Activated CD4-positive, alpha-beta memory T cell treated with anti-CD3 and anti-CD28 coated beads for 36 hours (primary cell): ENCODE measurements at regions not wholly inside any gene's neighbourhood (a gene's known extent, or its start where the extent isn't known, plus 50 kb on each side); places are given as distances from the start of the nearest gene placed in this dataset.

ENCODE experiments used
- CTCF ChIA-PET: fragments of 350-600 bp; sonication (Branson Sonifier 250); formaldehyde crosslinking; loops from one replicate; lab custom pipeline; 2021; ENCODE audit warnings: antibody characterized with exemption, inconsistent platforms; lab: Charles Lee
- POLR2A ChIA-PET: fragments of 350-600 bp; sonication (Branson Sonifier 250); formaldehyde crosslinking; loops from one replicate; lab custom pipeline; 2021; ENCODE audit warnings: antibody characterized with exemption; lab: Charles Lee
- DNase-seq: peaks from one replicate; pipeline ENCODE4 v3.0.0-alpha.2; 2020
- H3K27ac Mint-ChIP-seq: one replicate; pipeline ENCODE4 v1.8.0; 2021; ENCODE audit warnings: mixed read lengths
- H3K27me3 Mint-ChIP-seq: one replicate; pipeline ENCODE4 v1.8.0; 2021; ENCODE audit warnings: mixed read lengths
- H3K36me3 Mint-ChIP-seq: one replicate; pipeline ENCODE4 v1.8.0; 2021; ENCODE audit warnings: mixed read lengths
- H3K4me1 Mint-ChIP-seq: one replicate; pipeline ENCODE4 v1.8.0; 2021; ENCODE audit warnings: low read depth, mixed read lengths
- H3K4me3 Mint-ChIP-seq: one replicate; pipeline ENCODE4 v1.8.0; 2021; ENCODE audit warnings: mild to moderate bottlenecking, mixed read lengths
- H3K9me3 Mint-ChIP-seq: one replicate; pipeline ENCODE4 v1.8.0; 2021; ENCODE audit warnings: mixed read lengths
- intact Hi-C: fragments of 100-400 bp; cut with micrococcal nuclease; formaldehyde crosslinking; loops from one replicate; pipeline ENCODE4 v1.15.1; 2023

GRCh38 chr5:68771221-68771620 lies 322.6 kb upstream of the SLC30A5 start:
- intact Hi-C loops: no loop called here
- no peaks in the 10 kb centered on the region for H3K36me3 Mint-ChIP-seq
- H3K27me3 Mint-ChIP-seq: no peaks in the 10 kb centered on the region
- CTCF ChIA-PET: no interaction called here
- POLR2A ChIA-PET: no interaction called here
- H3K4me3 Mint-ChIP-seq: no peak overlapping the region
- H3K9me3 Mint-ChIP-seq: peaks cover 3% of the 10 kb centered on the region
- no peaks in the 10 kb centered on the region for H3K4me1 Mint-ChIP-seq
- DNase-seq: no peak
- H3K27ac Mint-ChIP-seq: no peak overlapping the region

- no peak for DNase-seq
- no peak overlapping the region for H3K4me3 Mint-ChIP-seq
- H3K27me3 Mint-ChIP-seq: no peaks in the 10 kb centered on the region
- ChIA-PET CTCF (interaction anchor here (0.7 kb wide), 1 partner anchor 12 kb away, joined by 5 read pairs; no protein-coding TSS in a partner anchor), POLR2A (no interaction called here)
- H3K9me3 Mint-ChIP-seq: peaks cover 3% of the 10 kb centered on the region
- H3K36me3 Mint-ChIP-seq: no peaks in the 10 kb centered on the region
- intact Hi-C loops: no loop called here
- no peak overlapping the region for H3K27ac Mint-ChIP-seq
- H3K4me1 Mint-ChIP-seq: no peaks in the 10 kb centered on the region
These were observed 322.1 kb upstream of the SLC30A5 start for GRCh38 chr5:68771732-68772131.

GRCh38 chr5:68776381-68776780 lies 317.4 kb upstream of the SLC30A5 start:
- no peak overlapping the region for H3K27ac Mint-ChIP-seq
- POLR2A ChIA-PET: no interaction called here
- no peak for DNase-seq
- no peaks in the 10 kb centered on the region for H3K36me3 Mint-ChIP-seq
- peaks cover 3% of the 10 kb centered on the region for H3K9me3 Mint-ChIP-seq
- H3K27me3 Mint-ChIP-seq: no peaks in the 10 kb centered on the region
- intact Hi-C loops: no loop called here
- H3K4me3 Mint-ChIP-seq: no peak overlapping the region
- CTCF ChIA-PET: no interaction called here
- no peaks in the 10 kb centered on the region for H3K4me1 Mint-ChIP-seq

- no peak overlapping the region for H3K4me3 Mint-ChIP-seq
- no peaks in the 10 kb centered on the region for H3K27me3 Mint-ChIP-seq
- ChIA-PET CTCF (no interaction called here), POLR2A (no interaction called here)
- H3K27ac Mint-ChIP-seq: no peak overlapping the region
- no peaks in the 10 kb centered on the region for H3K4me1 Mint-ChIP-seq
- peaks cover 3% of the 10 kb centered on the region for H3K9me3 Mint-ChIP-seq
- H3K36me3 Mint-ChIP-seq: no peaks in the 10 kb centered on the region
- intact Hi-C loops: no loop called here
- no peak for DNase-seq
These were observed 316.7 kb upstream of the SLC30A5 start for GRCh38 chr5:68777135-68777534.

- DNase-seq: no peak
- H3K4me3 Mint-ChIP-seq: no peak overlapping the region
- no peak overlapping the region for H3K27ac Mint-ChIP-seq
- no peaks in the 10 kb centered on the region for H3K4me1 Mint-ChIP-seq
- POLR2A ChIA-PET: no interaction called here
- CTCF ChIA-PET: no interaction called here
- H3K9me3 Mint-ChIP-seq: peaks cover 3% of the 10 kb centered on the region
- peaks cover 2% of the 10 kb centered on the region for H3K27me3 Mint-ChIP-seq
- no peaks in the 10 kb centered on the region for H3K36me3 Mint-ChIP-seq
- intact Hi-C loops: no loop called here
These were observed 315.3 kb upstream of the SLC30A5 start for GRCh38 chr5:68778484-68778883.

GRCh38 chr5:68780299-68780955 lies 313.4 kb upstream of the SLC30A5 start:
- peaks cover 12% of the 10 kb centered on the region for H3K9me3 Mint-ChIP-seq
- H3K27me3 Mint-ChIP-seq: peaks cover 4% of the 10 kb centered on the region
- intact Hi-C loops: no loop called here
- H3K36me3 Mint-ChIP-seq: no peaks in the 10 kb centered on the region
- ChIA-PET POLR2A (no interaction called here), CTCF (no interaction called here)
- no peak overlapping the region for H3K27ac Mint-ChIP-seq
- H3K4me1 Mint-ChIP-seq: no peaks in the 10 kb centered on the region
- no peak overlapping the region for H3K4me3 Mint-ChIP-seq
- DNase-seq: no peak

GRCh38 chr5:68793074-68793473 lies 300.7 kb upstream of the SLC30A5 start:
- CTCF ChIA-PET: no interaction called here
- Mint-ChIP-seq H3K27ac (no peak overlapping the region), H3K4me1 (no peaks in the 10 kb centered on the region), H3K36me3 (no peaks in the 10 kb centered on the region), H3K27me3 (peaks cover 4% of the 10 kb centered on the region), H3K9me3 (no peaks in the 10 kb centered on the region), H3K4me3 (no peak overlapping the region)
- intact Hi-C loops: no loop called here
- DNase-seq: no peak
- POLR2A ChIA-PET: no interaction called here

GRCh38 chr5:68793993-68794392 lies 299.8 kb upstream of the SLC30A5 start:
- ChIA-PET CTCF (no interaction called here), POLR2A (no interaction called here)
- intact Hi-C loops: no loop called here
- H3K4me3 Mint-ChIP-seq: no peak overlapping the region
- peaks cover 4% of the 10 kb centered on the region for H3K27me3 Mint-ChIP-seq
- no peak for DNase-seq
- no peak overlapping the region for H3K27ac Mint-ChIP-seq
- no peaks in the 10 kb centered on the region for H3K9me3 Mint-ChIP-seq
- H3K4me1 Mint-ChIP-seq: no peaks in the 10 kb centered on the region
- no peaks in the 10 kb centered on the region for H3K36me3 Mint-ChIP-seq

- intact Hi-C loops: no loop called here
- Mint-ChIP-seq H3K27ac (no peak overlapping the region), H3K27me3 (peaks cover 4% of the 10 kb centered on the region), H3K9me3 (no peaks in the 10 kb centered on the region), H3K36me3 (no peaks in the 10 kb centered on the region), H3K4me1 (no peaks in the 10 kb centered on the region), H3K4me3 (no peak overlapping the region)
- POLR2A ChIA-PET: no interaction called here
- CTCF ChIA-PET: no interaction called here
- no peak for DNase-seq
These were observed 298.6 kb upstream of the SLC30A5 start for GRCh38 chr5:68795190-68795589.

GRCh38 chr5:68798877-68799843 lies 294.7 kb upstream of the SLC30A5 start:
- peaks cover 4% of the 10 kb centered on the region for H3K27me3 Mint-ChIP-seq
- H3K27ac Mint-ChIP-seq: no peak overlapping the region
- ChIA-PET CTCF (no interaction called here), POLR2A (no interaction called here)
- intact Hi-C loops: no loop called here
- no peaks in the 10 kb centered on the region for H3K4me1 Mint-ChIP-seq
- no peak overlapping the region for H3K4me3 Mint-ChIP-seq
- H3K36me3 Mint-ChIP-seq: no peaks in the 10 kb centered on the region
- H3K9me3 Mint-ChIP-seq: no peaks in the 10 kb centered on the region
- no peak for DNase-seq

GRCh38 chr5:68802430-68802829 lies 291.4 kb upstream of the SLC30A5 start:
- intact Hi-C loops: no loop called here
- ChIA-PET CTCF (no interaction called here), POLR2A (no interaction called here)
- H3K4me1 Mint-ChIP-seq: no peaks in the 10 kb centered on the region
- no peak overlapping the region for H3K27ac Mint-ChIP-seq
- no peak overlapping the region for H3K4me3 Mint-ChIP-seq
- peaks cover 3% of the 10 kb centered on the region for H3K9me3 Mint-ChIP-seq
- DNase-seq: no peak
- H3K36me3 Mint-ChIP-seq: no peaks in the 10 kb centered on the region
- H3K27me3 Mint-ChIP-seq: no peaks in the 10 kb centered on the region

- ChIA-PET POLR2A (no interaction called here), CTCF (no interaction called here)
- H3K27ac Mint-ChIP-seq: no peak overlapping the region
- no peaks in the 10 kb centered on the region for H3K36me3 Mint-ChIP-seq
- no peaks in the 10 kb centered on the region for H3K27me3 Mint-ChIP-seq
- H3K4me3 Mint-ChIP-seq: no peak overlapping the region
- DNase-seq: no peak
- no peaks in the 10 kb centered on the region for H3K4me1 Mint-ChIP-seq
- H3K9me3 Mint-ChIP-seq: peaks cover 3% of the 10 kb centered on the region
- intact Hi-C loops: no loop called here
These were observed 289.9 kb upstream of the SLC30A5 start for GRCh38 chr5:68803881-68804319.
